ENCODE measurements at regions not wholly inside any gene's neighbourhood (a gene's known extent, or its start where the extent isn't known, plus 50 kb on each side); places are given as distances from the start of the nearest gene placed in this dataset.

GRCh38 chr1:24255226-24255625 is 63.9 kb upstream of the GRHL3 start:
- TF ChIP-seq CTCF (conservative IDR thresholded peaks at IDR 0.05; ENCODE audit: low read length) (no peak), EZH2phosphoT487 (IDR thresholded peaks at IDR 0.05; ENCODE audit: borderline replicate concordance, low read depth, low read length) (no peak)
